AG04449 (cell line): ENCODE measurements at regions not wholly inside any gene's neighbourhood (a gene's known extent, or its start where the extent isn't known, plus 50 kb on each side); places are given as distances from the start of the nearest gene placed in this dataset.
A peak's percentile ranks its signal among the peaks of the same experiment; 100 is the strongest.
"Not testable (repeated sequence)": the region's sequence is repeated elsewhere in the genome, so short reads cannot be mapped to it uniquely, and the experiment has no call there.

Experiments used
- CTCF ChIA-PET: fragments of 350-600 bp; formaldehyde crosslinking; extraction: SDS; loops from one replicate; lab custom pipeline; 2021; ENCODE audit warnings: antibody characterized with exemption; lab: Yijun Ruan, JAX
- POLR2A ChIA-PET: fragments of 400-600, 350-600 bp; formaldehyde crosslinking; extraction: SDS; loops from one replicate; lab custom pipeline; 2020; ENCODE audit warnings: antibody characterized with exemption, inconsistent platforms; lab: Yijun Ruan, JAX
- DNase-seq: peaks from one replicate; pipeline ENCODE4 v3.0.0-alpha.2; 2010; ENCODE audit warnings: low read depth, low spot score
- H3K4me3 ChIP-seq: 2 replicates; pipeline ENCODE4 v1.5.1; 2011; ENCODE audit warnings: low read depth, mild to moderate bottlenecking, control low read depth, low read length
- TF ChIP-seq, protein P1 (sequence below): IDR thresholded peaks from one replicate; pipeline ENCODE4 v1.5.1; 2011; ENCODE audit warnings: mild to moderate bottlenecking, moderate library complexity, low read length, control low read depth, inconsistent platforms; ENCODE audit not compliant: insufficient read depth; ENCODE audit errors: missing control alignments

DNA sequence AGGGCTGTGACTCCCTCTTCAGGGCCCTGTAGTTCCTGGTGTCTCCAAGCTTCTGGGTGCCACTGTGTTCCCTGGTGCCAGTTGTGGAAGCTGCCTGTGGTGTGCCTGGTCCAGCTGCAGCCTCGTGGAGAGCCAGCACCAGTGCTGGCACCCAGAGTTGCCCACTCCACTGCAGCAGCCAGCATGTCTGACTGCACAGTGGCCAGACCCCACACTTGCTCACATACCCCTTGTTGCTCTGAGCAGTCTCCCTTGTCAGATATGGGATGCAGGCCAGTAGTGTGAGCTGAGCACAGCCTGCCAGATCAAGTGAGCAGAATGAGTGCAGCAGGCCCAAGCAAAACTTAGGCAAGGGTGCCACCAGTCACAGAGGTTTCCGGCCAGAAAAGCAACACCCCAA lies 108.6 kb downstream of the ZMAT1 start:
- ChIA-PET CTCF (no interaction called here), POLR2A (no interaction called here)
- DNase-seq = no peak
- no peak overlapping the region for H3K4me3 ChIP-seq
- TF ChIP-seq, protein P1, sequence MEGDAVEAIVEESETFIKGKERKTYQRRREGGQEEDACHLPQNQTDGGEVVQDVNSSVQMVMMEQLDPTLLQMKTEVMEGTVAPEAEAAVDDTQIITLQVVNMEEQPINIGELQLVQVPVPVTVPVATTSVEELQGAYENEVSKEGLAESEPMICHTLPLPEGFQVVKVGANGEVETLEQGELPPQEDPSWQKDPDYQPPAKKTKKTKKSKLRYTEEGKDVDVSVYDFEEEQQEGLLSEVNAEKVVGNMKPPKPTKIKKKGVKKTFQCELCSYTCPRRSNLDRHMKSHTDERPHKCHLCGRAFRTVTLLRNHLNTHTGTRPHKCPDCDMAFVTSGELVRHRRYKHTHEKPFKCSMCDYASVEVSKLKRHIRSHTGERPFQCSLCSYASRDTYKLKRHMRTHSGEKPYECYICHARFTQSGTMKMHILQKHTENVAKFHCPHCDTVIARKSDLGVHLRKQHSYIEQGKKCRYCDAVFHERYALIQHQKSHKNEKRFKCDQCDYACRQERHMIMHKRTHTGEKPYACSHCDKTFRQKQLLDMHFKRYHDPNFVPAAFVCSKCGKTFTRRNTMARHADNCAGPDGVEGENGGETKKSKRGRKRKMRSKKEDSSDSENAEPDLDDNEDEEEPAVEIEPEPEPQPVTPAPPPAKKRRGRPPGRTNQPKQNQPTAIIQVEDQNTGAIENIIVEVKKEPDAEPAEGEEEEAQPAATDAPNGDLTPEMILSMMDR = no peak

DNA sequence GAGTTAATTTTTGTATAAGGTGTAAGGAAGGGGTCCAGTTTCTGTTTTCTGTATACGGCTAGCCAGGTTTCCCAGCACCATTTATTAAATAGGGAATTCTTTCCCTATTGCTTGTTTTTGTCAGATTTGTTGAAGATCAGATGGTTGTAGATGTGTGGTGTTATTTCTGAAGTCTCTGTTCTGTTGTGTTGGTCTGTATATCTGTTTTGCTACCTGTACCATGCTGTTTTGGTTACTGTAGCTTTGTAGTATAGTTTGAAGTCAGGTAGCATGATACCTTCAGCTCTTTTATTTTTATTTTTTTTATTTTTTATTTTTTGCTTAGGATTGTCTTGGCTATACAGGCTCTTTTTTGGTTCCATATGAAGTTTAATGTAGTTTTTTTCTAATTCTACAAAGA lies 114.1 kb downstream of the ZMAT1 start:
- DNase-seq, H3K4me3 ChIP-seq, POLR2A ChIA-PET, CTCF ChIA-PET: not testable (repeated sequence)

DNA sequence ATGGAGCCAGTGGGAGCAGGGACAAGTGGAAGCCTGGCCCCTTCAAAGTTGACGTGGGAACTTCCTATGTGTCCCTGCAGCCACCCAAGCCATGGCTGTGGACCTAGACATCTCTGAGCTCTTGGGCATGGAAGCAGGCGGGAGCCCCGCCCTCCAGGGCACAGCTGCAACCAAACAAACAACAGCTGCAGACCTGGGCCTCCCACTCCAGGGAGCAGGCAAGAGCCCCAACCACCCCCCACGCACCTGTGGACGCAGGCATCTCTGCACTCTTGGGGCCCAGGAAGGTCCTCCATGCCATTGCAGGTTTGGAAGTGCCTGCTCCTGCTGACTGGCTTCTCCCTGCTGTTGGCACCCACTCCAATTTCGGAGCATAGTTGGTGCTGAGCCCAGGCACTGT lies 118.6 kb downstream of the ZMAT1 start:
- DNase-seq = no peak
- no peak overlapping the region for H3K4me3 ChIP-seq
- CTCF ChIA-PET = no interaction called here
- POLR2A ChIA-PET = no interaction called here
- TF ChIP-seq, protein P1 = no peak

DNA sequence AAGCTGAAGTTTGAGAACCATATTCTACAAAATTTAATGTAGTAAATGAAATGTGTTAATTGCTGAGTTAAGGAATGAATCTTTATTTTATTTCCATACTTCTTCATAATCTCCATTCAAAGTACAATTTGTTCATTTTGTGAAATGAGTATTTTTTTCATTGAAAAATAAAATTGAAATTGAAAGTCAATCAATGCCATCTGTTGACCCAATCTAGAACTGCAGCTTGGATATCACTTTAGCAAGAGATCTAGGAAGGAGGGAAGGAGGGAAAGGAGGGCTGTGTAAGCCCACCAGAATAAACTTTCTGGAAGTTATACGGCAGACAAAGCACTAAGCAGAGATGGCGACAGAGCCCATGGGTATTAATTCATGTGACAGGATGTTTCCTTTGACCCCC lies 128.4 kb downstream of the ZMAT1 start:
- CTCF ChIA-PET = interaction anchor here (0.9 to 1.2 kb wide), 5 partner anchors 15 to 389 kb away, joined by 3 to 5 read pairs (median 3); no protein-coding TSS in a partner anchor
- POLR2A ChIA-PET = no interaction called here
- no peak overlapping the region for H3K4me3 ChIP-seq
- peak; percentile 0 for DNase-seq
- TF ChIP-seq, protein P1 = no peak

DNA sequence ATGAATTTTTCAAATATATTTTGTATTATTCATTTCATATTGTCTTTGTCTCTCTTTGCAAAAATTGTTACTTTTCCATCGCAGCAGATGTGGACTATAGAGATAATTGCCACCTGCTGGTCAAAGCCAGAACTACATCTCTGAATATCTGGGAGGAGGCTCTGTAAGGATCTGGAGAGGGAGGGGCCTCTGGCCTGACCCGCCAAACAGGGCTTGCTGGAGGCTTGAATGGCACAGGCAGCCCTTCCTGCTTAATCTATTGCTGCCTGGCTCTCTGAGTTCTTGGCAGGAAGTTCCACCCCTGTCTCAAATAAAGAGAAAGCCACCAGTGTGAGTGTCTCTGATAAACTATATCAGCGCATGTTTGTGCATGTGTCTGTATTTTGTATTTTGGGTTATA lies 132.4 kb downstream of the ZMAT1 start:
- ChIA-PET POLR2A (no interaction called here), CTCF (interaction anchor here (0.7 to 2.0 kb wide), 12 partner anchors 9 to 385 kb away, joined by 3 to 8 read pairs (median 4); no protein-coding TSS in a partner anchor)
- TF ChIP-seq, protein P1 = peak; percentile 45
- H3K4me3 ChIP-seq = no peak overlapping the region
- DNase-seq = peak; percentile 10

DNA sequence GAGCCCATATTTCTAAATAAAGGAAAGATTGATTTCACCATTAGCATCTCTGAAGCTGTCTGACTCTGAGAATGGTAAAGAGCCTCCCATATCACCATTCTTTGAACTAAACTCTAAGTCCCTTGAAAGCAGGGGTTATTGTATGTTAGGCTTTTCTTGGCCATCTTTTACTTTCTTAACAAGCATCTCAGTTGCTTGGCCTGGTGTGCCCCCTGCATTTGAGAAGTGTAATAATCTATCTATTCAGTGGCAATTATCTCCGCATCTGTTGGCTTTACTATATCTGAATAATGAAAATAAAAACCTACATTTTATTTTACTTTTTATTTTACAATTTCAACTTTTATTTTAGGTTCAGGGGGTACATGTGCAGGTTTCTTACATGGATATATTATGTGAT lies 128.3 kb upstream of the ARMCX2 start:
- no peak overlapping the region for H3K4me3 ChIP-seq
- ChIA-PET CTCF (no interaction called here), POLR2A (no interaction called here)
- TF ChIP-seq, protein P1 = no peak
- no peak for DNase-seq

DNA sequence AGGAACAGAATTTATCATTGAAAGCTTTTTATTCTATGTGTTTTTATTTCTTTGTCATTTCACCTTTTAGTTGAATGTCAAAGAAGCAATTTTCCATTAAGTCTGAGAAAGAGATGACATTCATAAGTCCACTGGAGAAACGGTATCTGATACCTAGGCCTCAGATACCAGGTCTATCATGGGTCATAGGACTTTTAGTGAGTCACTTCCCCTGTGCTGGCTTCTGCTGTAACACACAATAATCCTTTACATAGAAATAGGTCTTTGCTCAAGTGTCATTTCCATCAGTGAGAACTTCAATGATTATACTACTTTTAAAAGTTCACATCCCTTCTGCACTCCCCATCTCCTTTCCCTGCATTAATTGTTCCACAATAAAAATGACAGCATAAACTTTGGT lies 125.5 kb upstream of the ARMCX2 start:
- ChIA-PET POLR2A (no interaction called here), CTCF (no interaction called here)

DNA sequence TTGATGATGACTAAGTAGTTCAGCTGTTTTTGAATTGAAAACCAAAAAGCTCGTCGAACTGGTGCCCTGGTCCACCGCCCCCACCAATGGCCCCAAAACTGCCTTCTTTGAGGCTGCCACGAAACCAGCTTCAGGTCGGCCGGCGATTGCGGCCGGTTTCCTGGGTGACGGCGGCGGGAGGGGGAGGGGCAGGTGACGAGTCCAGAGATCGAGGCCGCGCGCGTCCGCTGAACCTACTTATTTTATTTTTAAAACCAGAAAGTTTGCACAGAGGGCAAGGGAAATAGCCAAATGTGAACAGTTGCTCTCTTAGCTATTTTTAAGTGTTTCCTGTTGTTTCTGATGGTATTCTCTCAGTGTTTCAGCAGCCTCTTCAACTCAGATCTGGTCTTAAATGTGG lies 120.8 kb upstream of the ARMCX2 start:
- H3K4me3 ChIP-seq, CTCF ChIA-PET, DNase-seq, POLR2A ChIA-PET: not testable (repeated sequence)

More for the DNA sequence above, 125.5 kb upstream of the ARMCX2 start:
- no peak overlapping the region for H3K4me3 ChIP-seq
- no peak for DNase-seq
- TF ChIP-seq, protein P1 = no peak
